ENCODE measurements at regions not wholly inside any gene's neighbourhood (a gene's known extent, or its start where the extent isn't known, plus 50 kb on each side); places are given as distances from the start of the nearest gene placed in this dataset.

- TF ChIP-seq CTCF (IDR thresholded peaks at IDR 0.05) (no peak), POLR2AphosphoS5 (IDR thresholded peaks at IDR 0.05) (no peak), POLR2A (IDR thresholded peaks at IDR 0.05; ENCODE audit: low read depth) (no peak)
These were observed 328.0 kb upstream of the PDZRN3 start for GRCh38 chr3:73952781-73953180.
